K562 (cell line): ENCODE measurements at regions not wholly inside any gene's neighbourhood (a gene's known extent, or its start where the extent isn't known, plus 50 kb on each side); places are given as distances from the start of the nearest gene placed in this dataset.

Experiments used
- ATAC-seq: fragments of 200-7000 bp; cut with Tn5 transposase; 3 replicates; pipeline ENCODE4 v1.9.1; 2020; ENCODE audit warnings: moderate library complexity
- BruUV-seq: library from RNA; stranded (reverse); fragments of 400-500 nt; replicated peaks from 2 replicates; lab custom pipeline; 2021; lab: Mats Ljungman, UMichigan
- CTCF ChIA-PET: fragments of 300-600 bp; formaldehyde crosslinking; extraction: SDS; loops from one replicate; lab custom pipeline; 2021; ENCODE audit warnings: low intra/inter-chr PET ratio; lab: Yijun Ruan, JAX
- POLR2A ChIA-PET: fragments of 300-600, 350-650 bp; sonication (Branson Sonifier 250); formaldehyde crosslinking; extraction: SDS; loops from one replicate; lab custom pipeline; 2021; ENCODE audit warnings: antibody characterized with exemption, inconsistent platforms; lab: Yijun Ruan, JAX
- DNase-seq, 4 experiments: peaks; one replicate each; pipeline versions ENCODE4 v3.0.0 to v3.0.0-alpha.2; 2011 to 2018; ENCODE audit warnings: low spot score in 3 of 4, mixed read lengths in 3 of 4; ENCODE audit errors: extremely low read depth in 1 of 4
- FAIRE-seq: peaks from 2 replicates; lab custom pipeline; 2011; peaks lifted over from hg19 to GRCh38; lab: Jason Lieb, UNC
- H2AFZ ChIP-seq: 2 replicates; pipeline ENCODE4 v1.6.0; 2011; ENCODE audit warnings: low read depth, low read length, control low read depth, inconsistent platforms
- H3K27ac ChIP-seq: fragments of 200-600 bp; 3 replicates; pipeline ENCODE4 v1.8.0; 2011; ENCODE audit warnings: low read depth, mild to moderate bottlenecking, control low read depth, inconsistent platforms, low read length, moderate library complexity, mixed read lengths; ENCODE audit errors: extremely low read depth
- H3K27me3 ChIP-seq, 2 experiments: fragments of 300-600 bp in 1 of 2; 2 replicates in 1 of 2; 3 replicates in 1 of 2; pipeline versions ENCODE4 v1.6.0 to v1.8.0; 2011; ENCODE audit warnings: inconsistent platforms in 2 of 2, low read length in 2 of 2, mild to moderate bottlenecking in 1 of 2, mixed read lengths in 1 of 2, moderate library complexity in 1 of 2; ENCODE audit not compliant: control insufficient read depth in 2 of 2, insufficient read depth in 2 of 2
- H3K36me3 ChIP-seq: fragments of 300-600 bp; 3 replicates; pipeline ENCODE4 v1.8.0; 2011; ENCODE audit warnings: mild to moderate bottlenecking, low read length, inconsistent platforms; ENCODE audit not compliant: control insufficient read depth, insufficient read depth
- H3K4me1 ChIP-seq, 2 experiments: fragments of 200-600 bp in 1 of 2; replicated peaks in 1 of 2; 2 replicates in 1 of 2; 3 replicates in 1 of 2; pipeline versions ENCODE4 v1.5.1 to v1.8.0; 2011; ENCODE audit warnings: inconsistent platforms in 2 of 2, low read length in 2 of 2, mild to moderate bottlenecking in 1 of 2, mixed read lengths in 1 of 2, moderate library complexity in 1 of 2; ENCODE audit not compliant: control insufficient read depth in 2 of 2, insufficient read depth in 2 of 2
- H3K4me2 ChIP-seq: 2 replicates; pipeline ENCODE4 v1.6.1; 2011; ENCODE audit warnings: low read length, control low read depth, inconsistent platforms, mixed read lengths; ENCODE audit not compliant: insufficient read depth
- H3K4me3 ChIP-seq: fragments of 200-600 bp; sonication (generic), shearing (Covaris generic); 2 replicates; pipeline ENCODE4 v1.5.1; 2016; ENCODE audit warnings: control low read depth, inconsistent platforms
- H3K79me2 ChIP-seq: fragments of 200-600 bp; 3 replicates; pipeline ENCODE4 v1.8.0; 2011; ENCODE audit warnings: low read length, inconsistent platforms; ENCODE audit not compliant: control insufficient read depth, insufficient read depth
- H3K9ac ChIP-seq, 2 experiments: 2 replicates each; pipeline versions ENCODE4 v1.6.0 to v1.6.1; 2011; ENCODE audit warnings: low read depth in 2 of 2, low read length in 2 of 2, control low read depth in 1 of 2, inconsistent platforms in 1 of 2, mild to moderate bottlenecking in 1 of 2, mixed read lengths in 1 of 2; ENCODE audit not compliant: insufficient read depth in 1 of 2
- H3K9me1 ChIP-seq: one replicate; pipeline ENCODE4 v1.6.0; 2011; ENCODE audit warnings: inconsistent platforms, mild to moderate bottlenecking, low read length, moderate library complexity; ENCODE audit not compliant: control insufficient read depth, insufficient read depth
- H3K9me3 ChIP-seq: replicated peaks from 2 replicates; pipeline ENCODE4 v1.5.1; 2011; ENCODE audit warnings: low read depth, low read length, inconsistent platforms; ENCODE audit not compliant: control insufficient read depth, insufficient read depth
- H4K20me1 ChIP-seq: replicated peaks from 2 replicates; pipeline ENCODE4 v1.6.1; 2011; ENCODE audit warnings: low read length, inconsistent platforms, mixed read lengths; ENCODE audit not compliant: control insufficient read depth, insufficient read depth
- BMI1 ChIP-seq: fragments of 150-350 bp; IDR thresholded peaks from 2 replicates; pipeline ENCODE4 v1.6.1; 2014; ENCODE audit warnings: low read length
- EP400 ChIP-seq: fragments of 450-650 bp; IDR thresholded peaks from 2 replicates; pipeline ENCODE4 v1.6.1; 2017; ENCODE audit warnings: antibody characterized with exemption, mild to moderate bottlenecking, moderate library complexity
- RB1 ChIP-seq: fragments of 450-650 bp; IDR thresholded peaks from 2 replicates; pipeline ENCODE4 v1.6.1; 2017; ENCODE audit warnings: low read depth, mild to moderate bottlenecking
- RBM15 ChIP-seq: fragments of 200-400 bp; formaldehyde crosslinking; IDR thresholded peaks from 2 replicates; pipeline ENCODE4 v1.6.1; 2018; ENCODE audit warnings: mild to moderate bottlenecking, low read length, moderate library complexity; ENCODE audit not compliant: insufficient read depth
- SMAD4 ChIP-seq: fragments of 250-450 bp; sonication (Bioruptor Pico); conservative IDR thresholded peaks from 2 replicates; pipeline ENCODE4 v1.8.0; 2021; ENCODE audit warnings: inconsistent platforms, mild to moderate bottlenecking, moderate library complexity
- SREBF1 ChIP-seq: fragments of 150-350 bp; IDR thresholded peaks from 2 replicates; pipeline ENCODE4 v1.6.1; 2014; ENCODE audit warnings: antibody characterized with exemption, low read depth, low read length, borderline replicate concordance
- TCF3 ChIP-seq: sonication (generic); formaldehyde crosslinking; IDR thresholded peaks from 2 replicates; pipeline ENCODE4 v1.4.0; 2020; ENCODE audit warnings: mild to moderate bottlenecking, missing genetic modification reagents
- WGBS: fragments of 100-300 bp; shearing (Covaris generic); methylation state at CpG from one replicate; pipeline ENCODE4 v1.1.6; 2016; ENCODE audit warnings: low coverage, mixed read lengths; ENCODE audit not compliant: insufficient coverage; ENCODE audit errors: missing lambda C conversion rate; 5-methylcytosine and 5-hydroxymethylcytosine counted together
- in situ Hi-C: fragments of 300-500 bp; cut with MboI; formaldehyde crosslinking; loops from 4 replicates; pipeline ENCODE4 v1.15.0; 2018; ENCODE audit warnings: inconsistent platforms, mixed read lengths
- intact Hi-C: fragments of 100-400 bp; cut with micrococcal nuclease; formaldehyde crosslinking; loops from 2 replicates; pipeline ENCODE4 v1.14.2; 2022
- TF ChIP-seq, protein P1 (sequence below): fragments of 450-650 bp; IDR thresholded peaks from 2 replicates; pipeline ENCODE4 v1.6.1; 2017; ENCODE audit warnings: mild to moderate bottlenecking, moderate library complexity
- TF ChIP-seq, protein P2 (sequence below): fragments of 250-450 bp; sonication (Bioruptor Pico); IDR thresholded peaks from 2 replicates; pipeline ENCODE4 v1.8.0; 2021; ENCODE audit warnings: moderate library complexity, mild to moderate bottlenecking, inconsistent platforms

DNA sequence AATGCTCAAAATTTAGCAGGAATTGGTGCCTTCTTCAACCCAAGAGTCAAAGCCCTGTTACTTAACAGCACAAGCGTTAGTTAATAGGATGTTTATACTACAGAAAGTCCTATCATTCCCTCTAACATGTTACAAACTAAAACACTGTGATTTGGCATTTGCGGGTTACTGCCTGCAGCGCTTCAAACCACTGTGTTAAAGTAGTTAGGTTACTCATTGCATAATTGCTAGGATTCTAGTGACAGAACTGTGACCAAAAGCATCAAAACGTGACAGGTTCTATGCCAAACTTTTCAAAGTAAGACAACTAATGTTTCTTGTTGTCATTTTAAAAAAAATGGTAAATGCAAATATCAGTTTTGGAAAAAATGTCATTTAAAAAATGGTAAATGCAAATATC is 442.8 kb upstream of the ZFP42 start:
- no peak overlapping the region for H3K9ac ChIP-seq
- no peaks in the 10 kb centered on the region for H3K79me2 ChIP-seq
- no peak for ATAC-seq
- no peak overlapping the region for H3K27ac ChIP-seq
- H2AFZ ChIP-seq: no peak overlapping the region
- TF ChIP-seq EP400 (no peak), BMI1 (no peak), RB1 (no peak), SMAD4 (no peak), TCF3 (CRISPR knock-in tag) (no peak), RBM15 (no peak), SREBF1 (no peak)
- TF ChIP-seq, protein P1, sequence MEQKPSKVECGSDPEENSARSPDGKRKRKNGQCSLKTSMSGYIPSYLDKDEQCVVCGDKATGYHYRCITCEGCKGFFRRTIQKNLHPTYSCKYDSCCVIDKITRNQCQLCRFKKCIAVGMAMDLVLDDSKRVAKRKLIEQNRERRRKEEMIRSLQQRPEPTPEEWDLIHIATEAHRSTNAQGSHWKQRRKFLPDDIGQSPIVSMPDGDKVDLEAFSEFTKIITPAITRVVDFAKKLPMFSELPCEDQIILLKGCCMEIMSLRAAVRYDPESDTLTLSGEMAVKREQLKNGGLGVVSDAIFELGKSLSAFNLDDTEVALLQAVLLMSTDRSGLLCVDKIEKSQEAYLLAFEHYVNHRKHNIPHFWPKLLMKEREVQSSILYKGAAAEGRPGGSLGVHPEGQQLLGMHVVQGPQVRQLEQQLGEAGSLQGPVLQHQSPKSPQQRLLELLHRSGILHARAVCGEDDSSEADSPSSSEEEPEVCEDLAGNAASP: no peak
- TF ChIP-seq, protein P2, sequence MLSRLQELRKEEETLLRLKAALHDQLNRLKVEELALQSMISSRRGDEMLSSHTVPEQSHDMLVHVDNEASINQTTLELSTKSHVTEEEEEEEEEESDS (CRISPR knock-in tag): no peak
- H3K9me3 ChIP-seq: 0 out of 2 replicates have a peak, but pooled peaks cover 2% of the 10 kb centered on the region
- ChIA-PET CTCF (no interaction called here), POLR2A (no interaction called here)
- no peaks in the 10 kb centered on the region for H4K20me1 ChIP-seq
- FAIRE-seq: no peak
- no TSS peak for BruUV-seq
- DNase-seq: no peak
- H3K36me3 ChIP-seq: no peaks in the 10 kb centered on the region
- H3K27me3 ChIP-seq: no peaks in the 10 kb centered on the region
- H3K9me1 ChIP-seq: no peaks in the 10 kb centered on the region
- intact Hi-C loops (no loop called here), in situ Hi-C loops (loop anchor here (10.0 kb wide), 1 partner anchor 828 kb away; the partner anchor contains the start of gene FAT1)
- H3K4me1 ChIP-seq: no peaks in the 10 kb centered on the region
- H3K4me2 ChIP-seq: no peak overlapping the region
- 0% methylated on average over 4 of the region's 4 CpGs for WGBS
- H3K4me3 ChIP-seq: no peak overlapping the region
